ENCODE measurements at regions not wholly inside any gene's neighbourhood (a gene's known extent, or its start where the extent isn't known, plus 50 kb on each side); places are given as distances from the start of the nearest gene placed in this dataset.
"Not testable (repeated sequence)": the region's sequence is repeated elsewhere in the genome, so short reads cannot be mapped to it uniquely, and the experiment has no call there.

- POLR2A ChIA-PET, result no interaction called here
- H3K27ac Mint-ChIP-seq, result no peak overlapping the region
- H3K4me1 Mint-ChIP-seq, result no peaks in the 10 kb centered on the region
- no peak for DNase-seq
- H3K4me3 Mint-ChIP-seq, result no peak overlapping the region
- H3K9me3 Mint-ChIP-seq, result no peaks in the 10 kb centered on the region
- ATAC-seq (ENCODE audit: low read depth), result no peak
- H3K27me3 Mint-ChIP-seq, result peaks cover 3% of the 10 kb centered on the region
- H3K36me3 Mint-ChIP-seq, result no peaks in the 10 kb centered on the region
Measured at GRCh38 chr2:147165697-147166382, 679.0 kb upstream of the ACVR2A start.

GRCh38 chr2:147164563-147164962 is 680.3 kb upstream of the ACVR2A start:
- H3K36me3 Mint-ChIP-seq, result no peaks in the 10 kb centered on the region
- no peaks in the 10 kb centered on the region for H3K4me1 Mint-ChIP-seq
- POLR2A ChIA-PET, result no interaction called here
- DNase-seq (no peak), ATAC-seq (ENCODE audit: low read depth) (no peak)
- H3K27me3 Mint-ChIP-seq, result peaks cover 3% of the 10 kb centered on the region
- H3K27ac Mint-ChIP-seq, result no peak overlapping the region
- H3K4me3 Mint-ChIP-seq, result no peak overlapping the region
- no peaks in the 10 kb centered on the region for H3K9me3 Mint-ChIP-seq

- no peak for DNase-seq
- no peaks in the 10 kb centered on the region for H3K9me3 Mint-ChIP-seq
- H3K4me1 Mint-ChIP-seq, result no peaks in the 10 kb centered on the region
- H3K27me3 Mint-ChIP-seq, result no peaks in the 10 kb centered on the region
- no peak overlapping the region for H3K4me3 Mint-ChIP-seq
- no peak overlapping the region for H3K27ac Mint-ChIP-seq
- POLR2A ChIA-PET, result no interaction called here
- no peaks in the 10 kb centered on the region for H3K36me3 Mint-ChIP-seq
- no peak for ATAC-seq (ENCODE audit: low read depth)
Measured at GRCh38 chr2:147161746-147162145, 683.1 kb upstream of the ACVR2A start.

- Mint-ChIP-seq H3K27ac (no peak overlapping the region), H3K9me3 (no peaks in the 10 kb centered on the region), H3K4me1 (no peaks in the 10 kb centered on the region), H3K27me3 (no peaks in the 10 kb centered on the region), H3K4me3 (no peak overlapping the region), H3K36me3 (no peaks in the 10 kb centered on the region)
- POLR2A ChIA-PET, result no interaction called here
- no peak for ATAC-seq (ENCODE audit: low read depth)
- no peak for DNase-seq
Measured at GRCh38 chr2:147156970-147157369, 687.9 kb upstream of the ACVR2A start.

- H3K27ac Mint-ChIP-seq, result no peak overlapping the region
- H3K27me3 Mint-ChIP-seq, result no peaks in the 10 kb centered on the region
- no peak overlapping the region for H3K4me3 Mint-ChIP-seq
- DNase-seq, result no peak
- peaks cover 2% of the 10 kb centered on the region for H3K9me3 Mint-ChIP-seq
- POLR2A ChIA-PET, result no interaction called here
- no peak for ATAC-seq (ENCODE audit: low read depth)
- H3K4me1 Mint-ChIP-seq, result no peaks in the 10 kb centered on the region
- no peaks in the 10 kb centered on the region for H3K36me3 Mint-ChIP-seq
Measured at GRCh38 chr2:147150241-147150635, 694.6 kb upstream of the ACVR2A start.

GRCh38 chr2:147149575-147150240 is 695.1 kb upstream of the ACVR2A start:
- POLR2A ChIA-PET, result no interaction called here

GRCh38 chr2:147147802-147148201 is 697.0 kb upstream of the ACVR2A start:
- Mint-ChIP-seq H3K4me1 (no peaks in the 10 kb centered on the region), H3K9me3 (peaks cover 2% of the 10 kb centered on the region), H3K4me3 (no peak overlapping the region), H3K27me3 (no peaks in the 10 kb centered on the region), H3K36me3 (no peaks in the 10 kb centered on the region), H3K27ac (no peak overlapping the region)
- DNase-seq, result no peak
- POLR2A ChIA-PET, result no interaction called here
- no peak for ATAC-seq (ENCODE audit: low read depth)

More at GRCh38 chr2:147149575-147150240, 695.1 kb upstream of the ACVR2A start:
- H3K9me3 Mint-ChIP-seq, result peaks cover 2% of the 10 kb centered on the region
- no peak for DNase-seq
- H3K27ac Mint-ChIP-seq, result no peak overlapping the region
- H3K4me1 Mint-ChIP-seq, result no peaks in the 10 kb centered on the region
- ATAC-seq (ENCODE audit: low read depth), result no peak
- no peaks in the 10 kb centered on the region for H3K36me3 Mint-ChIP-seq
- H3K4me3 Mint-ChIP-seq, result no peak overlapping the region
- no peaks in the 10 kb centered on the region for H3K27me3 Mint-ChIP-seq

GRCh38 chr2:147141930-147142329 is 702.9 kb upstream of the ACVR2A start:
- DNase-seq (no peak), ATAC-seq (ENCODE audit: low read depth) (no peak)
- H3K9me3 Mint-ChIP-seq, result no peaks in the 10 kb centered on the region
- no peaks in the 10 kb centered on the region for H3K36me3 Mint-ChIP-seq
- POLR2A ChIA-PET, result no interaction called here
- H3K4me3 Mint-ChIP-seq, result no peak overlapping the region
- no peaks in the 10 kb centered on the region for H3K27me3 Mint-ChIP-seq
- H3K27ac Mint-ChIP-seq, result no peak overlapping the region
- H3K4me1 Mint-ChIP-seq, result no peaks in the 10 kb centered on the region

- H3K27ac Mint-ChIP-seq; H3K4me1 Mint-ChIP-seq; ATAC-seq (ENCODE audit: low read depth); H3K36me3 Mint-ChIP-seq; DNase-seq; H3K4me3 Mint-ChIP-seq; POLR2A ChIA-PET; H3K27me3 Mint-ChIP-seq; H3K9me3 Mint-ChIP-seq: not testable (repeated sequence)
Measured at GRCh38 chr2:147139732-147140131, 705.1 kb upstream of the ACVR2A start.

GRCh38 chr2:147137711-147138110 is 707.1 kb upstream of the ACVR2A start:
- H3K27ac Mint-ChIP-seq, result no peak overlapping the region
- H3K36me3 Mint-ChIP-seq, result no peaks in the 10 kb centered on the region
- H3K9me3 Mint-ChIP-seq, result no peaks in the 10 kb centered on the region
- H3K4me3 Mint-ChIP-seq, result no peak overlapping the region
- no peak for DNase-seq
- no peak for ATAC-seq (ENCODE audit: low read depth)
- H3K4me1 Mint-ChIP-seq, result no peaks in the 10 kb centered on the region
- POLR2A ChIA-PET, result no interaction called here
- H3K27me3 Mint-ChIP-seq, result peaks cover 3% of the 10 kb centered on the region

- POLR2A ChIA-PET, result no interaction called here
- Mint-ChIP-seq H3K9me3 (no peaks in the 10 kb centered on the region), H3K36me3 (no peaks in the 10 kb centered on the region), H3K27ac (no peak overlapping the region), H3K4me3 (no peak overlapping the region), H3K27me3 (peaks cover 3% of the 10 kb centered on the region), H3K4me1 (no peaks in the 10 kb centered on the region)
- ATAC-seq (ENCODE audit: low read depth) (no peak), DNase-seq (no peak)
Measured at GRCh38 chr2:147135376-147135775, 709.5 kb upstream of the ACVR2A start.

GRCh38 chr2:147133286-147133908 is 711.4 kb upstream of the ACVR2A start:
- Mint-ChIP-seq H3K9me3 (no peaks in the 10 kb centered on the region), H3K27me3 (peaks cover 3% of the 10 kb centered on the region), H3K27ac (no peak overlapping the region), H3K4me3 (no peak overlapping the region), H3K4me1 (no peaks in the 10 kb centered on the region), H3K36me3 (no peaks in the 10 kb centered on the region)
- POLR2A ChIA-PET, result no interaction called here
- ATAC-seq (ENCODE audit: low read depth), result no peak
- no peak for DNase-seq

- Mint-ChIP-seq H3K4me1 (no peaks in the 10 kb centered on the region), H3K36me3 (no peaks in the 10 kb centered on the region), H3K27me3 (no peaks in the 10 kb centered on the region), H3K4me3 (no peak overlapping the region), H3K9me3 (peaks cover 4% of the 10 kb centered on the region), H3K27ac (no peak overlapping the region)
- ATAC-seq (ENCODE audit: low read depth), result no peak
- POLR2A ChIA-PET, result no interaction called here
- DNase-seq, result no peak
Measured at GRCh38 chr2:147125145-147125544, 719.7 kb upstream of the ACVR2A start.

GRCh38 chr2:147122944-147123343 is 721.9 kb upstream of the ACVR2A start:
- H3K36me3 Mint-ChIP-seq, result no peaks in the 10 kb centered on the region
- no peaks in the 10 kb centered on the region for H3K27me3 Mint-ChIP-seq
- peaks cover 4% of the 10 kb centered on the region for H3K9me3 Mint-ChIP-seq
- H3K27ac Mint-ChIP-seq, result no peak overlapping the region
- H3K4me1 Mint-ChIP-seq, result no peaks in the 10 kb centered on the region
- DNase-seq (no peak), ATAC-seq (ENCODE audit: low read depth) (no peak)
- H3K4me3 Mint-ChIP-seq, result no peak overlapping the region
- POLR2A ChIA-PET, result no interaction called here

Measured in activated naive CD8-positive, alpha-beta T cell treated with anti-CD3 and anti-CD28 coated beads, Interleukin-2, amount 10 ng/mL, durations not matched to agents 7 days and 5 days (primary cell).